ENCODE measurements at regions not wholly inside any gene's neighbourhood (a gene's known extent, or its start where the extent isn't known, plus 50 kb on each side); places are given as distances from the start of the nearest gene placed in this dataset.

DNA sequence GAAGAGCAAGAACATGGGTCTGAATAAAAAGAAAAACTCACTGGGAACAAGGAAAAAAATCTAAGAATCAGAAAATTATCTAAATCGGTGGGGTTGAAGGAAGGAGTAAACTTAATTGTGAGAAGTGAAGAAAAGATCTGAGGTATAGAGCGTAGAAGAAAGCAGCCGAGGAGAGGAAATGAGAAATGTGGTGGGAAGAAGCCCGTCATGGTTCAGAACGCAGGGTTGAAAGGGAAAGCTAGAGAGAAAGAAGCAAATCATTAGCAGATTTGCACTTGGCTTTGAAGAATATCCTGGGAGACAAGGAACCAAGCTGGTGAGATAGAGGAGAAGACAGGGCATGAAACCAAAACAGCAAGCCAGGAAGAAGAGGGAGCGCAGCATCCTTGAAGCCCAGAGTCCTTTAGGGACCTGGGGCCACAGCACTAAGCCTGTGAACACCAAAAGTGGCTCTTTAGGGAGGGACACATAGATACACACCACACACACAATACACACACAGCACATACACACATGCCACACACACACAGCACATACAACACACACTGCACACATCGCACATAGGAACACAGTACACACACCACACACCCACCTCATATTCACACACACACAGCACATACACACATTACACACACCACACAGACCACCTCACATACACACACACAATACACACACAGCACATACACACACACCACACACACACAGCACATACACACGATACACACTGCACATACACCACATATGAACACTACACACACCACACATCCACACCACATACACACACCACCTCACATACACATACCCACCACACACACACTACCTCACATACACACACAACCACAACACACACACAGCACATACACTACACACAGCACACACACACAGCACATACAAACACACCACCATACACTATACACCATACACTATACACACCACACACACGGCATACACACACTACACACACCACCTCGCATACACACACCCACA, 274.6 kb downstream of the ETAA1 start:
- intact Hi-C loops (cut with micrococcal nuclease) = no loop called here
- Mint-ChIP-seq H3K27ac (no peak overlapping the region), H3K27me3 (ENCODE audit: low read depth in 2 of 2) (no peaks in the 10 kb centered on the region), H3K9me3 (no peaks in the 10 kb centered on the region), H3K4me3 (no peak overlapping the region), H3K36me3 (no peaks in the 10 kb centered on the region), H3K4me1 (no peaks in the 10 kb centered on the region)
- ATAC-seq (peak in 1 of 3 donors; percentile 40), DNase-seq (no peak)
- Histone ChIP-seq H3K9me3 (ENCODE audit: control insufficient read depth, insufficient read depth, low read length) (no peaks in the 10 kb centered on the region), H3K36me3 (ENCODE audit: control insufficient read depth, insufficient read depth, low read length) (no peaks in the 10 kb centered on the region), H3K4me3 (ENCODE audit: low read length) (no peak overlapping the region), H3K27me3 (ENCODE audit: control insufficient read depth, insufficient read depth, low read length) (no peaks in the 10 kb centered on the region), H3K4me1 (ENCODE audit: control insufficient read depth, insufficient read depth, low read length) (no peaks in the 10 kb centered on the region), H3K27ac (ENCODE audit: low read length) (no peak overlapping the region)
- TF ChIP-seq, protein P1, sequence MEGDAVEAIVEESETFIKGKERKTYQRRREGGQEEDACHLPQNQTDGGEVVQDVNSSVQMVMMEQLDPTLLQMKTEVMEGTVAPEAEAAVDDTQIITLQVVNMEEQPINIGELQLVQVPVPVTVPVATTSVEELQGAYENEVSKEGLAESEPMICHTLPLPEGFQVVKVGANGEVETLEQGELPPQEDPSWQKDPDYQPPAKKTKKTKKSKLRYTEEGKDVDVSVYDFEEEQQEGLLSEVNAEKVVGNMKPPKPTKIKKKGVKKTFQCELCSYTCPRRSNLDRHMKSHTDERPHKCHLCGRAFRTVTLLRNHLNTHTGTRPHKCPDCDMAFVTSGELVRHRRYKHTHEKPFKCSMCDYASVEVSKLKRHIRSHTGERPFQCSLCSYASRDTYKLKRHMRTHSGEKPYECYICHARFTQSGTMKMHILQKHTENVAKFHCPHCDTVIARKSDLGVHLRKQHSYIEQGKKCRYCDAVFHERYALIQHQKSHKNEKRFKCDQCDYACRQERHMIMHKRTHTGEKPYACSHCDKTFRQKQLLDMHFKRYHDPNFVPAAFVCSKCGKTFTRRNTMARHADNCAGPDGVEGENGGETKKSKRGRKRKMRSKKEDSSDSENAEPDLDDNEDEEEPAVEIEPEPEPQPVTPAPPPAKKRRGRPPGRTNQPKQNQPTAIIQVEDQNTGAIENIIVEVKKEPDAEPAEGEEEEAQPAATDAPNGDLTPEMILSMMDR (IDR thresholded peaks at IDR 0.05) = no peak
- 83% methylated on average over 10 of the region's 10 CpGs for WGBS (ENCODE audit: insufficient coverage)

DNA sequence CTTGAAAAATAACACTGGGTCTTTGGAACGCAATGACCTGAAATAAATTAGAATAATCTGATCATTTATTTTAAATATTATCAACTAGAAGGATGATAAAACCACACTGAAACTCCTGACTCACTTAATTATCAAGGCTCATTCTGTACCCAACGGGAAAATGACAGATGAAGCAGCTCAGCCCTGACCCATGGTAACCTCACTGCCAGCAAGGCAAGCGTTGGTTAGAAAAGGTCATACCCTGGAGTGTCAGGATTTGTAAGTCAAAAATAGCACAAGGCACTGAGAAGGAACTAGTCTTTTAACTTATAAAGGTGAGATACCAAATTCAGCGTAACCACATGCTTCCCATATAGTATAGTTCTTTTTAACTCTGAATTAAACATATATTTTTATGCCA, 277.5 kb downstream of the ETAA1 start:
- Mint-ChIP-seq H3K4me1 (no peaks in the 10 kb centered on the region), H3K27ac (no peak overlapping the region), H3K36me3 (peaks cover 6% of the 10 kb centered on the region), H3K9me3 (peaks cover 2 to 3% of the 10 kb centered on the region in 2 donors), H3K4me3 (no peak overlapping the region), H3K27me3 (ENCODE audit: low read depth in 2 of 2) (no peaks in the 10 kb centered on the region)
- intact Hi-C loops (cut with micrococcal nuclease) = no loop called here
- Histone ChIP-seq H3K9me3 (ENCODE audit: control insufficient read depth, insufficient read depth, low read length) (no peaks in the 10 kb centered on the region), H3K27ac (ENCODE audit: low read length) (no peak overlapping the region), H3K4me1 (ENCODE audit: control insufficient read depth, insufficient read depth, low read length) (no peaks in the 10 kb centered on the region), H3K4me3 (ENCODE audit: low read length) (no peak overlapping the region), H3K36me3 (ENCODE audit: control insufficient read depth, insufficient read depth, low read length) (no peaks in the 10 kb centered on the region), H3K27me3 (ENCODE audit: control insufficient read depth, insufficient read depth, low read length) (no peaks in the 10 kb centered on the region)
- ATAC-seq (no peak), DNase-seq (no peak)
- WGBS (ENCODE audit: insufficient coverage) = 73% methylated on average over 2 of the region's 4 CpGs
- TF ChIP-seq, protein P1 (IDR thresholded peaks at IDR 0.05) = no peak

DNA sequence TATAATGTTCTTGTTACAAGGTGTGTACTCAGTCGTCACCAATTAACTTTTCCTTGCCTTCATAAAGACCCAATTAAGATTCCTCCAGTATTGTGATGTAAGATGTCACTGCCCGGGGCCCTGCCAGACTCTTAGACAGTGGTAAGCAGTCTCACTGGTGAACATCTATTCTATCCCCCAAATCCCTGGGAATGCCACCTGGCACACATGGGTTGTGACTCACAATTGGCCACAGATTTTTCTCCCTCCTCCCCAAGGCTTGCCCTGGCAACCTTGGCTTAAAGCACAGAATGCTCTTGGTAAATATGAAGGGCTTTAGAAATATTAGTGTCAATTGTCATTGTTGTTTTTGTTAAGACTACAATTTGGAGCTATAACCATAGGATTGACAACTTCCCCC, 287.9 kb downstream of the ETAA1 start:
- no peak overlapping the region for H3K4me3 ChIP-seq (ENCODE audit: low read length)
- H3K36me3 Mint-ChIP-seq = no peaks in the 10 kb centered on the region
- peaks cover 36 to 37% of the 10 kb centered on the region in 2 donors for H3K4me1 Mint-ChIP-seq
- peaks cover 0 to 5% of the 10 kb centered on the region in 2 donors for H3K27me3 Mint-ChIP-seq (ENCODE audit: low read depth in 2 of 2)
- DNase-seq = no peak
- H3K4me3 Mint-ChIP-seq = no peak overlapping the region
- 100% methylated on average over 2 of the region's 2 CpGs for WGBS (ENCODE audit: insufficient coverage)
- ATAC-seq = no peak
- TF ChIP-seq, protein P1 (IDR thresholded peaks at IDR 0.05) = no peak
- H3K9me3 ChIP-seq (ENCODE audit: control insufficient read depth, insufficient read depth, low read length) = no peaks in the 10 kb centered on the region
- peaks cover 0 to 2% of the 10 kb centered on the region in 2 donors for H3K9me3 Mint-ChIP-seq
- H3K27ac Mint-ChIP-seq = no peak overlapping the region
- no peaks in the 10 kb centered on the region for H3K27me3 ChIP-seq (ENCODE audit: control insufficient read depth, insufficient read depth, low read length)
- H3K36me3 ChIP-seq (ENCODE audit: control insufficient read depth, insufficient read depth, low read length) = no peaks in the 10 kb centered on the region
- intact Hi-C loops (cut with micrococcal nuclease) = no loop called here
- H3K27ac ChIP-seq (ENCODE audit: low read length) = no peak overlapping the region
- H3K4me1 ChIP-seq (ENCODE audit: control insufficient read depth, insufficient read depth, low read length) = peaks cover 9% of the 10 kb centered on the region

All from natural killer cell (primary cell).